HL-60 (cell line): ENCODE measurements at regions not wholly inside any gene's neighbourhood (a gene's known extent, or its start where the extent isn't known, plus 50 kb on each side); places are given as distances from the start of the nearest gene placed in this dataset.

ENCODE experiments used
- DNase-seq, 2 experiments: peaks; one replicate each; pipeline ENCODE4 v3.0.0-alpha.2; 2010 to 2020; ENCODE audit warnings: low read depth in 1 of 2, low spot score in 1 of 2
- H3K27ac ChIP-seq: fragments of 250-450 bp; sonication (Bioruptor Pico); replicated peaks from 2 replicates; pipeline ENCODE4 v1.5.1; 2020; ENCODE audit warnings: mild to moderate bottlenecking, moderate library complexity
- H3K27me3 ChIP-seq: fragments of 250-450 bp; sonication (Bioruptor Pico); 2 replicates; pipeline ENCODE4 v1.5.1; 2021; ENCODE audit warnings: mild to moderate bottlenecking, moderate library complexity; ENCODE audit not compliant: insufficient read depth, poor library complexity, severe bottlenecking
- H3K4me3 ChIP-seq: replicated peaks from 2 replicates; pipeline ENCODE4 v1.5.1; 2011; ENCODE audit warnings: mild to moderate bottlenecking, control low read depth, low read length; ENCODE audit not compliant: insufficient read depth
- CTCF ChIP-seq: IDR thresholded peaks from one replicate; pipeline ENCODE4 v1.5.1; 2011; ENCODE audit warnings: low read length, control low read depth, inconsistent platforms; ENCODE audit not compliant: insufficient read depth
- GABPA ChIP-seq: IDR thresholded peaks from 2 replicates; pipeline ENCODE4 v1.6.1; 2012; ENCODE audit warnings: low read depth
- POLR2AphosphoS5 ChIP-seq: IDR thresholded peaks from 2 replicates; pipeline ENCODE4 v1.6.1; 2012; ENCODE audit warnings: low read depth
- SPI1 ChIP-seq: IDR thresholded peaks from 2 replicates; pipeline ENCODE4 v1.6.1; 2012; ENCODE audit warnings: low read depth, mild to moderate bottlenecking, borderline replicate concordance
- TF ChIP-seq, protein P1 (sequence below): IDR thresholded peaks from 2 replicates; pipeline ENCODE4 v1.6.1; 2012; ENCODE audit warnings: low read depth; ENCODE audit not compliant: insufficient replicate concordance

GRCh38 chr5:74300808-74301389 lies 339.6 kb downstream of the ENC1 start:
- H3K27ac ChIP-seq, result no peak overlapping the region
- no peak for TF ChIP-seq SPI1
- TF ChIP-seq CTCF, result no peak

DNA sequence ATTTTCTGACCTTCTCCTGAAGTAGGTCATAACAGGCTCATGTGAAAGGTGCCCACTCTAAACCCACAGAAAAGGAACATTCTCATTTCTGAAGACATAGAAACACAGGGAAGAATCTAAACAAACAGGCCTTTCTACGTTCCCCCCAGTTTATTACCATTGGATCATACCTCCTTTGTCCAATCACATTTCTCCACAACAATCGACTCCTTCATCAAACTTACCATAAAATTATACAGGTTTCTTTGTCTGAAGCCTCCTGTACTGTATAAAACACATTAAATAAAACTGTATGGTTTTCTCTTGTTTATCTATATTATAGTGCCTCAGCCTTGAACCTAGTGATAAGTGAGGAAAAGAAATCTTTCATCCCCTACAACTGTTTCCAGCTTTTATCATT lies 340.7 kb downstream of the ENC1 start:
- TF ChIP-seq, protein P1, sequence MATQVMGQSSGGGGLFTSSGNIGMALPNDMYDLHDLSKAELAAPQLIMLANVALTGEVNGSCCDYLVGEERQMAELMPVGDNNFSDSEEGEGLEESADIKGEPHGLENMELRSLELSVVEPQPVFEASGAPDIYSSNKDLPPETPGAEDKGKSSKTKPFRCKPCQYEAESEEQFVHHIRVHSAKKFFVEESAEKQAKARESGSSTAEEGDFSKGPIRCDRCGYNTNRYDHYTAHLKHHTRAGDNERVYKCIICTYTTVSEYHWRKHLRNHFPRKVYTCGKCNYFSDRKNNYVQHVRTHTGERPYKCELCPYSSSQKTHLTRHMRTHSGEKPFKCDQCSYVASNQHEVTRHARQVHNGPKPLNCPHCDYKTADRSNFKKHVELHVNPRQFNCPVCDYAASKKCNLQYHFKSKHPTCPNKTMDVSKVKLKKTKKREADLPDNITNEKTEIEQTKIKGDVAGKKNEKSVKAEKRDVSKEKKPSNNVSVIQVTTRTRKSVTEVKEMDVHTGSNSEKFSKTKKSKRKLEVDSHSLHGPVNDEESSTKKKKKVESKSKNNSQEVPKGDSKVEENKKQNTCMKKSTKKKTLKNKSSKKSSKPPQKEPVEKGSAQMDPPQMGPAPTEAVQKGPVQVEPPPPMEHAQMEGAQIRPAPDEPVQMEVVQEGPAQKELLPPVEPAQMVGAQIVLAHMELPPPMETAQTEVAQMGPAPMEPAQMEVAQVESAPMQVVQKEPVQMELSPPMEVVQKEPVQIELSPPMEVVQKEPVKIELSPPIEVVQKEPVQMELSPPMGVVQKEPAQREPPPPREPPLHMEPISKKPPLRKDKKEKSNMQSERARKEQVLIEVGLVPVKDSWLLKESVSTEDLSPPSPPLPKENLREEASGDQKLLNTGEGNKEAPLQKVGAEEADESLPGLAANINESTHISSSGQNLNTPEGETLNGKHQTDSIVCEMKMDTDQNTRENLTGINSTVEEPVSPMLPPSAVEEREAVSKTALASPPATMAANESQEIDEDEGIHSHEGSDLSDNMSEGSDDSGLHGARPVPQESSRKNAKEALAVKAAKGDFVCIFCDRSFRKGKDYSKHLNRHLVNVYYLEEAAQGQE, result no peak
- no peak for TF ChIP-seq SPI1
- no peak for TF ChIP-seq POLR2AphosphoS5
- TF ChIP-seq GABPA, result no peak
- no peak for TF ChIP-seq CTCF

More at GRCh38 chr5:74300808-74301389, 339.6 kb downstream of the ENC1 start:
- no peak for DNase-seq
- H3K4me3 ChIP-seq, result no peak overlapping the region
- no peaks in the 10 kb centered on the region for H3K27me3 ChIP-seq

GRCh38 chr5:74296685-74297408 lies 343.7 kb downstream of the ENC1 start:
- no peak overlapping the region for H3K4me3 ChIP-seq
- H3K27me3 ChIP-seq, result no peaks in the 10 kb centered on the region
- TF ChIP-seq GABPA (no peak), POLR2AphosphoS5 (no peak), CTCF (no peak), SPI1 (no peak)
- TF ChIP-seq, protein P1, result no peak
- no peak overlapping the region for H3K27ac ChIP-seq
- no peak for DNase-seq

More for the DNA sequence above, 340.7 kb downstream of the ENC1 start:
- DNase-seq, result no peak
- H3K4me3 ChIP-seq, result no peak overlapping the region
- H3K27ac ChIP-seq, result no peak overlapping the region
- no peaks in the 10 kb centered on the region for H3K27me3 ChIP-seq
